Inflammatory macrophage (primary cell): ENCODE measurements at regions not wholly inside any gene's neighbourhood (a gene's known extent, or its start where the extent isn't known, plus 50 kb on each side); places are given as distances from the start of the nearest gene placed in this dataset.

Experiments
- DNase-seq, 2 donors: peaks; one replicate each; pipeline ENCODE4 v3.0.0-alpha.2; 2020 to 2022

- DNase-seq, result no peak
Observed at GRCh38 chrX:43585922-43586321, 70.2 kb upstream of the MAOA start.

GRCh38 chrX:43586830-43587229 is 69.3 kb upstream of the MAOA start:
- DNase-seq, result no peak

- DNase-seq, result no peak
Observed at GRCh38 chrX:43589735-43590134, 66.4 kb upstream of the MAOA start.

- DNase-seq, result no peak
Observed at GRCh38 chrX:43590150-43590549, 65.9 kb upstream of the MAOA start.

GRCh38 chrX:43592597-43592996 is 63.5 kb upstream of the MAOA start:
- DNase-seq, result no peak

- peak; percentile 5 to 27 for DNase-seq
Observed at GRCh38 chrX:43595931-43596330, 60.2 kb upstream of the MAOA start.

GRCh38 chrX:43604753-43605152 is 51.3 kb upstream of the MAOA start:
- DNase-seq, result no peak

GRCh38 chrX:43605351-43605750 is 50.7 kb upstream of the MAOA start:
- no peak for DNase-seq
